Endodermal cell (in vitro differentiated cells): ENCODE measurements at regions not wholly inside any gene's neighbourhood (a gene's known extent, or its start where the extent isn't known, plus 50 kb on each side); places are given as distances from the start of the nearest gene placed in this dataset.
A peak's percentile ranks its signal among the peaks of the same experiment; 100 is the strongest.

Experiments
- DNase-seq: peaks from one replicate; pipeline ENCODE4 v3.0.0-alpha.2; 2017
- H3K27ac ChIP-seq: 2 replicates; pipeline ENCODE4 v1.5.1; 2013; ENCODE audit warnings: mild to moderate bottlenecking, low read depth, low read length, moderate library complexity
- H3K27me3 ChIP-seq: 2 replicates; pipeline ENCODE4 v1.6.1; 2013; ENCODE audit warnings: mild to moderate bottlenecking, low read length, moderate library complexity; ENCODE audit not compliant: insufficient read depth, control insufficient read depth, poor library complexity, severe bottlenecking
- H3K36me3 ChIP-seq: 2 replicates; pipeline ENCODE4 v1.7.0; 2013; ENCODE audit warnings: mild to moderate bottlenecking, low read length, moderate library complexity; ENCODE audit not compliant: control insufficient read depth, insufficient read depth
- H3K4me1 ChIP-seq: one replicate; pipeline ENCODE4 v1.7.0; 2013; ENCODE audit warnings: low read length; ENCODE audit not compliant: control insufficient read depth, insufficient read depth
- H3K4me3 ChIP-seq: 2 replicates; pipeline ENCODE4 v1.5.1; 2013; ENCODE audit warnings: mild to moderate bottlenecking, low read length, moderate library complexity
- H3K9ac ChIP-seq: 2 replicates; pipeline ENCODE4 v1.6.1; 2013; ENCODE audit warnings: mild to moderate bottlenecking, low read length, moderate library complexity; ENCODE audit not compliant: poor library complexity, severe bottlenecking; ENCODE audit errors: extremely low read depth
- H3K9me3 ChIP-seq: 2 replicates; pipeline ENCODE4 v1.6.1; 2013; ENCODE audit warnings: mild to moderate bottlenecking, low read length, moderate library complexity; ENCODE audit not compliant: control insufficient read depth
- H3K27ac Mint-ChIP-seq: 2 replicates; pipeline ENCODE4 v1.8.0; 2020; ENCODE audit warnings: mixed read lengths
- H3K27me3 Mint-ChIP-seq: 2 replicates; pipeline ENCODE4 v1.8.0; 2021; ENCODE audit warnings: mild to moderate bottlenecking, mixed read lengths; ENCODE audit not compliant: insufficient read depth
- H3K36me3 Mint-ChIP-seq: 2 replicates; pipeline ENCODE4 v1.8.0; 2020; ENCODE audit warnings: low read depth, mixed read lengths
- H3K4me1 Mint-ChIP-seq: 2 replicates; pipeline ENCODE4 v1.8.0; 2020; ENCODE audit warnings: mixed read lengths
- H3K4me3 Mint-ChIP-seq: 2 replicates; pipeline ENCODE4 v1.8.0; 2020; ENCODE audit warnings: mild to moderate bottlenecking, moderate library complexity, mixed read lengths
- H3K9me3 Mint-ChIP-seq: 2 replicates; pipeline ENCODE4 v1.8.0; 2020; ENCODE audit warnings: mild to moderate bottlenecking, mixed read lengths
- CTCF ChIP-seq: fragments of 200-600 bp; sonication (generic); conservative IDR thresholded peaks from 2 replicates; pipeline ENCODE4 v1.5.0; 2021; ENCODE audit warnings: antibody characterized with exemption, mild to moderate bottlenecking
- WGBS, 2 experiments: methylation state at CpG; one replicate each; pipeline versions ENCODE4 v1.1.5 to v1.1.7; 2013; ENCODE audit warnings: missing lambda C conversion rate in 2 of 2, mixed read lengths in 1 of 2; ENCODE audit not compliant: insufficient coverage in 1 of 2, insufficient read length in 1 of 2; 5-methylcytosine and 5-hydroxymethylcytosine counted together

DNA sequence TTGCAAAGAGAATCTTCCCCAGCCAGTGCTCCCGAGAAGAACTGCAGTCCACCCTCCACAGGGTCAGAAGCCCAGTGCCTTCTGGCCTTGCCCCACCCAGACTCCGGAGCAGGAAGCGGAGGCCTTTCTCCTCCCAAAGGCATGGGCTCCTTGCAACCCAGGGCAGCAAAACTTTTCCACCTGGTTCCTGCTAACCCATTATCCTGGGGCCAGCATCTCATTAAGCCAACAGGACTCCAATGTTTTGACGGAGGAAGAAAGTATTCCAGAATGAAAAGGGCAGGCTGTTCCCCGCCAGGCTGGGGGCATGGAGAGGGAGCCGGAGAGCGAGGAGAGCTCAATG, 88.1 kb downstream of the RTL6 start:
- no peaks in the 10 kb centered on the region for H3K4me1 ChIP-seq
- WGBS, 2 experiments, result 81 to 91% methylated on average over 2 to 7 of the region's 7 CpGs
- no peak for DNase-seq
- no peak overlapping the region for H3K9ac ChIP-seq
- H3K4me3 Mint-ChIP-seq, result no peak overlapping the region
- H3K27me3 ChIP-seq, result no peaks in the 10 kb centered on the region
- no peaks in the 10 kb centered on the region for H3K36me3 ChIP-seq
- no peaks in the 10 kb centered on the region for H3K36me3 Mint-ChIP-seq
- no peaks in the 10 kb centered on the region for H3K9me3 ChIP-seq
- TF ChIP-seq CTCF, result no peak
- no peak overlapping the region for H3K27ac ChIP-seq
- H3K4me3 ChIP-seq, result no peak overlapping the region
- H3K4me1 Mint-ChIP-seq, result peaks cover 10% of the 10 kb centered on the region
- no peaks in the 10 kb centered on the region for H3K27me3 Mint-ChIP-seq
- H3K27ac Mint-ChIP-seq, result no peak overlapping the region
- H3K9me3 Mint-ChIP-seq, result no peaks in the 10 kb centered on the region

- WGBS, 2 experiments, result 73 to 83% methylated on average over 5 to 24 of the region's 24 CpGs
- H3K27ac Mint-ChIP-seq, result no peak overlapping the region
- peaks cover 10% of the 10 kb centered on the region for H3K4me1 Mint-ChIP-seq
- H3K9me3 ChIP-seq, result no peaks in the 10 kb centered on the region
- no peaks in the 10 kb centered on the region for H3K27me3 Mint-ChIP-seq
- no peak overlapping the region for H3K4me3 Mint-ChIP-seq
- no peaks in the 10 kb centered on the region for H3K27me3 ChIP-seq
- no peak overlapping the region for H3K27ac ChIP-seq
- no peaks in the 10 kb centered on the region for H3K9me3 Mint-ChIP-seq
- TF ChIP-seq CTCF, result no peak
- DNase-seq, result peak; percentile 42
- H3K36me3 Mint-ChIP-seq, result no peaks in the 10 kb centered on the region
- no peak overlapping the region for H3K9ac ChIP-seq
- H3K4me1 ChIP-seq, result no peaks in the 10 kb centered on the region
- no peaks in the 10 kb centered on the region for H3K36me3 ChIP-seq
- no peak overlapping the region for H3K4me3 ChIP-seq
Observed at GRCh38 chr22:44409211-44409973, 88.6 kb downstream of the RTL6 start.

- Histone ChIP-seq H3K9ac (no peak overlapping the region), H3K4me3 (no peak overlapping the region), H3K36me3 (no peaks in the 10 kb centered on the region), H3K27me3 (no peaks in the 10 kb centered on the region), H3K9me3 (no peaks in the 10 kb centered on the region), H3K4me1 (no peaks in the 10 kb centered on the region), H3K27ac (no peak overlapping the region)
- H3K27me3 Mint-ChIP-seq, result no peaks in the 10 kb centered on the region
- H3K4me1 Mint-ChIP-seq, result peaks cover 10% of the 10 kb centered on the region
- no peaks in the 10 kb centered on the region for H3K9me3 Mint-ChIP-seq
- H3K36me3 Mint-ChIP-seq, result no peaks in the 10 kb centered on the region
- DNase-seq, result no peak
- 95 to 97% methylated on average over 4 to 7 of the region's 7 CpGs for WGBS, 2 experiments
- TF ChIP-seq CTCF, result no peak
- H3K4me3 Mint-ChIP-seq, result no peak overlapping the region
- H3K27ac Mint-ChIP-seq, result no peak overlapping the region
Observed at GRCh38 chr22:44408829-44409192, 89.2 kb downstream of the RTL6 start.
